Skeletal muscle satellite cell (primary cell): ENCODE measurements at regions not wholly inside any gene's neighbourhood (a gene's known extent, or its start where the extent isn't known, plus 50 kb on each side); places are given as distances from the start of the nearest gene placed in this dataset.

Experiments
- H3K27me3 ChIP-seq: 2 replicates; pipeline ENCODE4 v1.7.0; 2013; ENCODE audit warnings: low read length; ENCODE audit not compliant: control insufficient read depth, insufficient read depth
- H3K36me3 ChIP-seq: 2 replicates; pipeline ENCODE4 v1.7.0; 2013; ENCODE audit warnings: mild to moderate bottlenecking, control low read depth, low read length; ENCODE audit not compliant: insufficient read depth
- H3K4me1 ChIP-seq: 2 replicates; pipeline ENCODE4 v1.7.0; 2013; ENCODE audit warnings: low read length; ENCODE audit not compliant: control insufficient read depth, insufficient read depth
- H3K4me2 ChIP-seq: 2 replicates; pipeline ENCODE4 v1.7.0; 2013; ENCODE audit warnings: mild to moderate bottlenecking, low read length
- H3K4me3 ChIP-seq: 2 replicates; pipeline ENCODE4 v1.7.0; 2013; ENCODE audit warnings: low read length
- H3K9ac ChIP-seq: 2 replicates; pipeline ENCODE4 v1.7.0; 2013; ENCODE audit warnings: mild to moderate bottlenecking, low read depth, low read length, moderate library complexity
- H3K9me3 ChIP-seq: replicated peaks from 2 replicates; pipeline ENCODE4 v1.7.0; 2013; ENCODE audit warnings: mild to moderate bottlenecking, control low read depth, low read length

- H3K4me3 ChIP-seq, result no peak overlapping the region
- peaks cover 21% of the 10 kb centered on the region for H3K4me1 ChIP-seq
- H3K27me3 ChIP-seq, result no peaks in the 10 kb centered on the region
- H3K4me2 ChIP-seq, result no peak overlapping the region
- H3K9me3 ChIP-seq, result no peaks in the 10 kb centered on the region
- no peaks in the 10 kb centered on the region for H3K36me3 ChIP-seq
- no peak overlapping the region for H3K9ac ChIP-seq
These were observed 163.5 kb downstream of the TLR5 start for GRCh38 chr1:222979561-222979960.

DNA sequence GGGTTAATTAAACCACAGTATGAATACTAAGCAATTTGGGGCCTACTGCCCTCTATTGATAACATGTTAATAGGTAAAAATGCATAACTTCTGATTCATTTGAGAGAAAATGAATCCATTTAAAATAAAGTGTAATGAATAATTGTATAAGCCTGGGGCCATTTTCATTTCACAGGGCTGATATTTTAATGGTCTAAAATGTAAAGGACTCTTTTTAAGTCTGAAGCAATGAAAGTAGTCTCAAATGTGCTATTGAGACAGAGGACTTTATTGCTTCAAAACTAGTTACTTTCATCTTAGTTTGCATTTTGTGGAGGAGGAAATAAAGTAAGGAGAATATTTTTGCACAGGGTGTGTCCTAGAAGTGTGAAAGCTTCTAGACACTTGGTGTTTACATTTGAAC is 155.4 kb downstream of the TLR5 start:
- Histone ChIP-seq H3K4me3 (no peak overlapping the region), H3K9me3 (no peaks in the 10 kb centered on the region), H3K36me3 (no peaks in the 10 kb centered on the region), H3K27me3 (no peaks in the 10 kb centered on the region), H3K4me2 (no peak overlapping the region), H3K4me1 (no peaks in the 10 kb centered on the region), H3K9ac (no peak overlapping the region)

GRCh38 chr1:222989443-222989842 is 153.6 kb downstream of the TLR5 start:
- no peaks in the 10 kb centered on the region for H3K36me3 ChIP-seq
- no peak overlapping the region for H3K9ac ChIP-seq
- H3K4me2 ChIP-seq, result no peak overlapping the region
- no peaks in the 10 kb centered on the region for H3K9me3 ChIP-seq
- no peak overlapping the region for H3K4me3 ChIP-seq
- H3K27me3 ChIP-seq, result no peaks in the 10 kb centered on the region
- peaks cover 6% of the 10 kb centered on the region for H3K4me1 ChIP-seq

GRCh38 chr1:222991177-222991576 is 151.9 kb downstream of the TLR5 start:
- Histone ChIP-seq H3K4me1 (peaks cover 17% of the 10 kb centered on the region), H3K9me3 (no peaks in the 10 kb centered on the region), H3K36me3 (no peaks in the 10 kb centered on the region), H3K27me3 (no peaks in the 10 kb centered on the region), H3K4me2 (no peak overlapping the region), H3K9ac (no peak overlapping the region), H3K4me3 (no peak overlapping the region)

DNA sequence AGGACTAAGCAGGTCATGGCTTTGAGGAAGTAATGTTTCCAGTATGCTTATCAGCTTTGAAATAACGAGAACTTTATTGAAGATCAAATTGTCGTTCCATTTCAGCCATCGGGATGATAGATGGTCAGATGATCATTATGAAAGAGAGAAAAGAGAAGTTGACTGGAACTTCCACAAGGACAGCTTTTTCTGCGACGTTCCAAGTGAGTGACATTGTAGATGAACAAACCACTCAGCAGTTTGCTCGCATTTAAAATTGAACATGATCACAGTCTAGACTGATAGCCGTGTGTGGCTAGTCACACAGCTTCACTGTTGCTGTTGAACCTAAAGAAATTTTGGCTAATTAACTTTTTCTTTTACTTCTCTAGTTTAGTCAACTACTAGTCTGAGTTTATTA is 151.1 kb downstream of the TLR5 start:
- Histone ChIP-seq H3K36me3 (no peaks in the 10 kb centered on the region), H3K27me3 (no peaks in the 10 kb centered on the region), H3K9me3 (no peaks in the 10 kb centered on the region), H3K9ac (no peak overlapping the region), H3K4me3 (no peak overlapping the region), H3K4me2 (no peak overlapping the region), H3K4me1 (peaks cover 17% of the 10 kb centered on the region)

- Histone ChIP-seq H3K4me3 (no peak overlapping the region), H3K36me3 (no peaks in the 10 kb centered on the region), H3K27me3 (no peaks in the 10 kb centered on the region)
These were observed 148.4 kb downstream of the TLR5 start for GRCh38 chr1:222994511-222995235.

DNA sequence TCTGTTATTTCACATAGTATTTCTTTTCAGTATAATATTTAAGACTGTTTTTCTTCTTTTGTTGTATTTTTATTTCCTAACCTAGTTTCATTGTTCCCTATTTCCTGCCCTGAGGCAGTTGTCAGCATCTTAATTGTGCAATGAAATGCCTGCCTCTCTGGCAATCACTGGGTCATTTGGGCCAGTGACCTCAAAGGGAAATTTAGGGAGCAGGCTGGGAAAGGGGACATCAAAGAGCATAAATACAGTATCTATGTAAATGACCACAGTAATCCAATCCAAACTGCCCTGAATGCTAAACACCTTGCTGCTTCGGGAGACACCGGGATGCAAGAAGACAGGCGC is 147.8 kb downstream of the TLR5 start:
- Histone ChIP-seq H3K4me1 (peaks cover 17% of the 10 kb centered on the region), H3K27me3 (no peaks in the 10 kb centered on the region), H3K4me3 (no peak overlapping the region), H3K9ac (no peak overlapping the region), H3K36me3 (no peaks in the 10 kb centered on the region), H3K9me3 (no peaks in the 10 kb centered on the region), H3K4me2 (no peak overlapping the region)

More at GRCh38 chr1:222994511-222995235, 148.4 kb downstream of the TLR5 start:
- Histone ChIP-seq H3K9ac (no peak overlapping the region), H3K4me2 (peak overlapping the region; percentile 37), H3K9me3 (no peaks in the 10 kb centered on the region), H3K4me1 (peaks cover 17% of the 10 kb centered on the region)

DNA sequence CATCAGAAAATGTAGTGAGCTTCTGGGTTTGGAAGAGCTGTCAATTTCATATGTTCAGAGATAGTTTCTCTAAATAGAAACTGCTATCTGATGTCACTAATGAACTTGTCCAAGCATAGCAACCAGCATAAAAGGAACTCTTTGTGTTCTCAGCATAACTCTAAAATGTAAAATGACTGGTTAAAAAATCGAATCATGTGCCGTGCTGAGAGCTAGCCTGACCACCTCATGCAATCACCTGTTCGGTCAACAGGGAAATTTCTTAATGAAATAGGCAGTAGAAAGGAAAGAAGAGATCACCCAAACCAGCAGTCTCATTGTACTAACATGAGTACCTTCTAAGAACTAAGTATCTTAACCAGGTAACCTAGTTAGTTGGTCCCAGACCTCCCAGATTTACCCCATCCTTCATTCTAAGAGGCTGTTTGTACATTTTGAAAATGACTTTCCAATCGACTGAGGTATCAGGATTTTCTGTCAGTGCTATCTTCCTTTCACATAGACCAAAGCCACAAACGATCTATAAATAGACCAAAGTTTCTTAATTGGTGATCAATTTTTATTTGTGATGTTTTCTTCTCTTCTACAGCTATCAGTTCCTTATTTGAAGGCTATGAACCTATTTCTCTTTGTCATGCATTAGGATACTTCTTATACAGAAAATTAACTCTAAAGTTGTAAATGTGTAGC is 147.3 kb downstream of the TLR5 start:
- no peak overlapping the region for H3K9ac ChIP-seq
- no peak overlapping the region for H3K4me2 ChIP-seq
- H3K4me3 ChIP-seq, result no peak overlapping the region
- no peaks in the 10 kb centered on the region for H3K36me3 ChIP-seq
- H3K4me1 ChIP-seq, result peaks cover 17% of the 10 kb centered on the region
- no peaks in the 10 kb centered on the region for H3K9me3 ChIP-seq
- H3K27me3 ChIP-seq, result no peaks in the 10 kb centered on the region

DNA sequence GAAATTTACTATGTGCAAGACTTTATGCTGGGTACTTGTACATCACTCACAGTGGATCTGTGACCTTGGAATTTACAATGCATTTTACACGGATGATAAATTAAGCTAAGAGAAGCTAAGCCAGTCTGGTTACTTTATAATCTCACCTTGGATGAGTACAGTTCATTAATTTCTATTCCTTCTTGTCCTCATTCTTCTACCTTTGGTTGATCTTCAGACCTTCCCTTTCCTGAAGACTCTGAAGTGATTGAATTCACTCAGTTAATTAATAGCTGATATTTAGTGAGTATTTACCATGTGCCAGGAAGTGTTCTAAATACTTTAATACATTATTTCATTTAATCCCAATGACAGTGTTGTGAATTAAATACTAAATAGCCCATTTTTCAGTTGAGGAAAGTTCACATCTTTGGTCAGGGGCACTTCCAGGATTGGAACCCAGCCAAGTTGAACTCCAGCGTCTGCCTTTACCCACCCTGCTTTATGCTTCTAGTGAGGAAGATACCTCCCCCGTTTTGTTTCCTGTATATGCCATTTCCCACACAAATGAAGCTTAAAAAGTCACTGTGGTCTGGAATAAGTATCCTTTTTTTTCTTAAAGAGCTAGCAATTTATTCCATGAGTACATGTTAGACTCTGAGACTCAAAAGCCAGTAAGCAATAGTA is 146.6 kb downstream of the TLR5 start:
- Histone ChIP-seq H3K4me3 (no peak overlapping the region), H3K9ac (no peak overlapping the region), H3K9me3 (no peaks in the 10 kb centered on the region), H3K27me3 (no peaks in the 10 kb centered on the region), H3K36me3 (no peaks in the 10 kb centered on the region), H3K4me1 (peaks cover 17% of the 10 kb centered on the region), H3K4me2 (no peak overlapping the region)

GRCh38 chr1:223000632-223001031 is 142.4 kb downstream of the TLR5 start:
- H3K4me2 ChIP-seq, result no peak overlapping the region
- no peak overlapping the region for H3K4me3 ChIP-seq

DNA sequence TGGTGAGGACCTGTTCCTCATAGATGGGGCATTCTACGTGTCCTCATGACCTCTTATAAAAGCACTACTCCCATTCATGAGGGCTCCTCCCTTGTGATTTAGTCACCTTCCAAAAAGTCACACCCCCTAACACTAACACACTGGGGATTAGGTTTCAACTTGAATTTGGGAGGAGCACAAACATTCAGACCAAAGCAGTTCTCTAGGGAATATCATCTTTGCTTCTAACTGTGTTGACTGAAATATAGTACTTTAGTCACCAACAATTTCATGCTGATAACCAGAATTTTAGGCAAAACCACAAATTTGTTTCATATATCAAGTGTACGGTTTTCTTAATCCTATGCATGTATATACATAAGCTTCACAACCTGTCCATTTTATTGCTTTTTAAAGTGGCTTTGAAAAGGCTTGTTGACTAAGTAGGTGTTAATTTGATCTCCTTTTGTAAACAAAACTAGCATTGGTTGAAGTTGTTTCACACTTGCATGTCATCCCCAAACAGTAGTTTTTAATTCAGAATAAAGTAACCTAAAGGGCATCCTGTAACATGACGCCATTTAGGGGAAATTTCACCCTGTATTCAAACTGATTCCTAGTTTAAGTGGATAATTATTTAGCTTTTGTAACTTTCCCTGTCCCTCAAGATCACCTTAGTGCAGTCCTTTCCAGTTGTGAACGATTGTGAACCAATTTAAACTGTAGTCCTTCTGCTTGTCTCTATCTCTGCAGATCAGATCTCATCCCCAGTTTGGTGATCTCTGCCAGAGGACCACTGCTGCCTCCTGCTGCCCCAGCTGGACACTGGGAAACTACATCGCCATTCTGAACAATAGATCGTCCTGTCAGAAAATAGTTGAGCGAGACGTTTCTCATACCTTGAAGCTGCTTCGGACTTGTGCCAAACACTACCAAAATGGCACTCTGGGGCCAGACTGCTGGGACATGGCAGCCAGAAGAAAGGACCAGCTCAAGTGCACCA is 141.1 kb downstream of the TLR5 start:
- H3K36me3 ChIP-seq, result peaks cover 16% of the 10 kb centered on the region
- H3K4me2 ChIP-seq, result no peak overlapping the region
- no peaks in the 10 kb centered on the region for H3K9me3 ChIP-seq
- H3K27me3 ChIP-seq, result no peaks in the 10 kb centered on the region
- H3K4me1 ChIP-seq, result no peaks in the 10 kb centered on the region
- no peak overlapping the region for H3K4me3 ChIP-seq
- H3K9ac ChIP-seq, result no peak overlapping the region

More at GRCh38 chr1:223000632-223001031, 142.4 kb downstream of the TLR5 start:
- H3K9ac ChIP-seq, result no peak overlapping the region
- no peaks in the 10 kb centered on the region for H3K4me1 ChIP-seq
- H3K27me3 ChIP-seq, result no peaks in the 10 kb centered on the region
- H3K36me3 ChIP-seq, result peaks cover 16% of the 10 kb centered on the region
- H3K9me3 ChIP-seq, result no peaks in the 10 kb centered on the region
